ENCODE measurements at regions not wholly inside any gene's neighbourhood (a gene's known extent, or its start where the extent isn't known, plus 50 kb on each side); places are given as distances from the start of the nearest gene placed in this dataset.

GRCh38 chr9:31847963-31848362 is 536.5 kb upstream of the ACO1 start:
- WGBS, 4 donors = 76 to 90% (median 80%) methylated on average over 1 of the region's 1 CpG
- no peak for DNase-seq
- Histone ChIP-seq H3K27ac (no peak overlapping the region), H3K4me1 (no peaks in the 10 kb centered on the region), H3K9me3 (no peaks in the 10 kb centered on the region), H3K27me3 (no peaks in the 10 kb centered on the region), H3K36me3 (no peaks in the 10 kb centered on the region), H3K4me3 (no peak overlapping the region)
- TF ChIP-seq CTCF (IDR thresholded peaks at IDR 0.05) (no peak), POLR2A (IDR thresholded peaks at IDR 0.05) (no peak)
- intact Hi-C loops (cut with DNase I) = no loop called here
- ATAC-seq = no peak

- no peaks in the 10 kb centered on the region for H3K36me3 ChIP-seq
- H3K27me3 ChIP-seq = no peaks in the 10 kb centered on the region
- no peak for TF ChIP-seq CTCF (IDR thresholded peaks at IDR 0.05)
- TF ChIP-seq POLR2A (IDR thresholded peaks at IDR 0.05) = no peak
- no peak for DNase-seq
- no peak for ATAC-seq
- 82 to 85% (median 83%) methylated on average over 19 of the region's 19 CpGs for WGBS, 4 donors
- no peaks in the 10 kb centered on the region for H3K4me1 ChIP-seq
- no peaks in the 10 kb centered on the region for H3K9me3 ChIP-seq
- H3K4me3 ChIP-seq = no peak overlapping the region
- intact Hi-C loops (cut with DNase I) = no loop called here
- no peak overlapping the region for H3K27ac ChIP-seq
These were observed 535.7 kb upstream of the ACO1 start for GRCh38 chr9:31848505-31849285.

- intact Hi-C loops (cut with DNase I) = no loop called here
- DNase-seq = no peak
- H3K4me3 ChIP-seq = no peak overlapping the region
- TF ChIP-seq CTCF (IDR thresholded peaks at IDR 0.05) (no peak), POLR2A (IDR thresholded peaks at IDR 0.05) (no peak)
- no peak overlapping the region for H3K27ac ChIP-seq
- no peak for ATAC-seq
- no peaks in the 10 kb centered on the region for H3K27me3 ChIP-seq
- H3K4me1 ChIP-seq = no peaks in the 10 kb centered on the region
- 84 to 93% (median 89%) methylated on average over 3 of the region's 3 CpGs for WGBS, 4 donors
- H3K36me3 ChIP-seq = no peaks in the 10 kb centered on the region
- H3K9me3 ChIP-seq = peaks cover 0 to 5% (median 0%) of the 10 kb centered on the region in 12 donors
These were observed 530.3 kb upstream of the ACO1 start for GRCh38 chr9:31854187-31854586.

- Histone ChIP-seq H3K9me3 (peaks cover 0 to 12% (median 0%) of the 10 kb centered on the region in 12 donors), H3K4me1 (no peaks in the 10 kb centered on the region), H3K27ac (no peak overlapping the region), H3K4me3 (no peak overlapping the region), H3K27me3 (no peaks in the 10 kb centered on the region), H3K36me3 (no peaks in the 10 kb centered on the region)
- intact Hi-C loops (cut with DNase I) = loop anchor here in 1 of 10 donors (10.0 kb wide), 1 partner anchor 56 kb away; no protein-coding TSS in a partner anchor
- 78 to 100% (median 89%) methylated on average over 3 to 5 of the region's 5 CpGs for WGBS, 4 donors
- TF ChIP-seq CTCF (IDR thresholded peaks at IDR 0.05) (no peak), POLR2A (IDR thresholded peaks at IDR 0.05) (no peak)
- no peak for DNase-seq
- ATAC-seq = no peak
These were observed 515.6 kb upstream of the ACO1 start for GRCh38 chr9:31868830-31869229.
